ENCODE measurements at regions not wholly inside any gene's neighbourhood (a gene's known extent, or its start where the extent isn't known, plus 50 kb on each side); places are given as distances from the start of the nearest gene placed in this dataset.
"Not testable (repeated sequence)": the region's sequence is repeated elsewhere in the genome, so short reads cannot be mapped to it uniquely, and the experiment has no call there.

DNA sequence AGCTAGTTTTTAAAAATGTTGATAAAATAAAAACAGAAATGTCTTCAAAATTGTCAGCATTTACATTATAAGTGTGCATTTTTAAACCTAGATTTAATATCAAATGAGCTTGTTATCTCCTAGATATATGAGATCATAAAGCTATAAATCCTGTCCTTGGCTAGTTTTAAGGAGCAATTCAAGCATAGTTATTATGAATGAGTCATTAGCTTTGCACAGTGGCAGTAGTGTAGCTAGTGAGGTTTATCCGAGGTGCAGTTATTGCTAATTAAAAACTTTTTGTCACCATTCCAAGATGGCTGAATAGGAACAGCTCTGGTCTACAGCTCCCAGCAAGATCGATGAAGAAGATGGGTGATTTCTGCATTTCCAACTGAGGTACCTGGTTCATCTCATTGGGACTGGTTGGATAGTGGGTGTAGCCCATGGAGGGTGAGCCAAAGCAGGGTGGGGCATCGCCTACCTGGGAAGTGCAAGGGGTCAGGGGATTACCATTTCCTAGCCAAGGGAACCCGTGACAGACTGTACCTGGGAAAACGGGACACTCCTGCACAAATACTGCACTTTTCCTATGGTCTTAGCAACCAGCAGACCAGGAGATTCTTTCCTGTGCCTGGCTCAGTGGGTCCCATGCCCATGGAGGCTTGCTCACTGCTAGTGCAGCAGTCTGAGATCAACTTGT is 108.8 kb upstream of the SYNCRIP start:
- H3K4me1 Mint-ChIP-seq (ENCODE audit: unreplicated experiment) = no peaks in the 10 kb centered on the region
- H3K36me3 Mint-ChIP-seq (ENCODE audit: unreplicated experiment) = no peaks in the 10 kb centered on the region
- DNase-seq (ENCODE audit: extremely low spot score, unreplicated experiment) = no peak
- H3K4me3 Mint-ChIP-seq (ENCODE audit: unreplicated experiment) = no peak overlapping the region
- no peak overlapping the region for H3K27ac Mint-ChIP-seq (ENCODE audit: unreplicated experiment)
- peaks cover 14% of the 10 kb centered on the region for H3K27me3 Mint-ChIP-seq (ENCODE audit: unreplicated experiment)
- H3K9me3 Mint-ChIP-seq (ENCODE audit: unreplicated experiment) = no peaks in the 10 kb centered on the region
- TF ChIP-seq, protein P1, sequence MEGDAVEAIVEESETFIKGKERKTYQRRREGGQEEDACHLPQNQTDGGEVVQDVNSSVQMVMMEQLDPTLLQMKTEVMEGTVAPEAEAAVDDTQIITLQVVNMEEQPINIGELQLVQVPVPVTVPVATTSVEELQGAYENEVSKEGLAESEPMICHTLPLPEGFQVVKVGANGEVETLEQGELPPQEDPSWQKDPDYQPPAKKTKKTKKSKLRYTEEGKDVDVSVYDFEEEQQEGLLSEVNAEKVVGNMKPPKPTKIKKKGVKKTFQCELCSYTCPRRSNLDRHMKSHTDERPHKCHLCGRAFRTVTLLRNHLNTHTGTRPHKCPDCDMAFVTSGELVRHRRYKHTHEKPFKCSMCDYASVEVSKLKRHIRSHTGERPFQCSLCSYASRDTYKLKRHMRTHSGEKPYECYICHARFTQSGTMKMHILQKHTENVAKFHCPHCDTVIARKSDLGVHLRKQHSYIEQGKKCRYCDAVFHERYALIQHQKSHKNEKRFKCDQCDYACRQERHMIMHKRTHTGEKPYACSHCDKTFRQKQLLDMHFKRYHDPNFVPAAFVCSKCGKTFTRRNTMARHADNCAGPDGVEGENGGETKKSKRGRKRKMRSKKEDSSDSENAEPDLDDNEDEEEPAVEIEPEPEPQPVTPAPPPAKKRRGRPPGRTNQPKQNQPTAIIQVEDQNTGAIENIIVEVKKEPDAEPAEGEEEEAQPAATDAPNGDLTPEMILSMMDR (IDR thresholded peaks at IDR 0.05) = no peak

DNA sequence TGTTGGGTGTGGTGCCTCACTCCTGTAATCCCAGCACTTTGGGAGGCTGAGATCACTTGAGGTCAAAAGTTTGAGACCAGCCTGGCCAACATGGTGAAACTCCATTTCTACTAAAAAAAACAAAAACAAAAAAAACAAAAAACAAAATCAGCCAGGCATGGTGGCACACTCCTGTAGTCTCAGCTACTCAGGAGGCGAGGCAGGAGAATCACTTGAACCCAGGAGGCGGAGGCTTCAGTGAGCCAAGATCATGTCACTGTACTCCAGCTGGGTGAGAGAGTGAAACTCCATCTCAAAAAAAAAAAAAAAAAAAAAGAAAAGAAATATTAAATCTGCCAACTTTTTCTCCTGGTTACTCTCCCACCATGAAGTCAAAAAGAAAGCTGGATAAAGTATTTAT is 107.5 kb upstream of the SYNCRIP start:
- H3K27ac Mint-ChIP-seq (ENCODE audit: unreplicated experiment); H3K4me3 Mint-ChIP-seq (ENCODE audit: unreplicated experiment); DNase-seq (ENCODE audit: extremely low spot score, unreplicated experiment); H3K4me1 Mint-ChIP-seq (ENCODE audit: unreplicated experiment); H3K9me3 Mint-ChIP-seq (ENCODE audit: unreplicated experiment); H3K36me3 Mint-ChIP-seq (ENCODE audit: unreplicated experiment): not testable (repeated sequence)
- peaks cover 16% of the 10 kb centered on the region for H3K27me3 Mint-ChIP-seq (ENCODE audit: unreplicated experiment)

DNA sequence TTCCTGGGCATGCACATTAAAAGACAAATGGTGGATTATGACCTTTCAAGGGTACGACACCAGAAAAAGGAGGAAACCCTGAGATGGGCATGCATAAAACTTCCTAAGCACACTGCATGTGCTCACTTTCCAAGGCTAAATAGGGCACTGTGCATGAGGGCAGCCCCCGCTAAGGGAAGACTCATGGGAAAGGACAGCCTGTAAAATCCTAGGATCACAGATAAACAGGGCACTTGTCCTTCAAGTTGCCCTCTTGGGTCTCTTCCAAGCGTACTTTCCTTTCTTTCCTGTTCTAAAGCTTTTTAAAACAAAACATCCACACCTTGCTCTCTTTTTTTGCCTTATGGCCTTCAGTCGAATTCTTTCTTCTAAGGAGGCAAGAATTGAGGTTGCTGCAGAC is 106.5 kb upstream of the SYNCRIP start:
- H3K27ac Mint-ChIP-seq (ENCODE audit: unreplicated experiment) = no peak overlapping the region
- TF ChIP-seq, protein P1 (IDR thresholded peaks at IDR 0.05) = no peak
- no peaks in the 10 kb centered on the region for H3K36me3 Mint-ChIP-seq (ENCODE audit: unreplicated experiment)
- H3K4me3 Mint-ChIP-seq (ENCODE audit: unreplicated experiment) = no peak overlapping the region
- no peak for DNase-seq (ENCODE audit: extremely low spot score, unreplicated experiment)
- no peaks in the 10 kb centered on the region for H3K4me1 Mint-ChIP-seq (ENCODE audit: unreplicated experiment)
- peaks cover 16% of the 10 kb centered on the region for H3K27me3 Mint-ChIP-seq (ENCODE audit: unreplicated experiment)
- H3K9me3 Mint-ChIP-seq (ENCODE audit: unreplicated experiment) = no peaks in the 10 kb centered on the region

DNA sequence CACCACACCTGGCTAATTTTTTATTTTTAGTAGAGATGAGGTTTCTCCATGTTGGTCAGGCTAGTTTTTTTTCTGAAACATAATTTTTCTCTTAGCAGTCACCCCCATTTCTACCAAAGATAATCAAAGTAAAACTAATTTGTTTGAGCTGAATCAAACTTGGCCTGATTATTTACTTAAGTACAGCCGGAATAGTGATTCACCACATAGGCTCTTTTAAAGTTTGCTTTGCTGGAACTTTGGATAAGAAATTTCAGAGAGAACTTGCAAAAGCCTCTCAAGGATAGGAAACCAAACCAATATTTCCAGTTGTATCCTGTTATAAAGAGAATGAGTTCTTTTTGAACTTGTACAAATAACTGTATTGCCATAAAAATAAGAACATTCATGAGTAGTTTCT is 105.0 kb upstream of the SYNCRIP start:
- TF ChIP-seq, protein P1 (IDR thresholded peaks at IDR 0.05) = no peak
- Mint-ChIP-seq H3K4me1 (ENCODE audit: unreplicated experiment) (no peaks in the 10 kb centered on the region), H3K27ac (ENCODE audit: unreplicated experiment) (no peak overlapping the region), H3K4me3 (ENCODE audit: unreplicated experiment) (no peak overlapping the region), H3K36me3 (ENCODE audit: unreplicated experiment) (no peaks in the 10 kb centered on the region), H3K9me3 (ENCODE audit: unreplicated experiment) (no peaks in the 10 kb centered on the region), H3K27me3 (ENCODE audit: unreplicated experiment) (peaks cover 11% of the 10 kb centered on the region)
- DNase-seq (ENCODE audit: extremely low spot score, unreplicated experiment) = no peak

DNA sequence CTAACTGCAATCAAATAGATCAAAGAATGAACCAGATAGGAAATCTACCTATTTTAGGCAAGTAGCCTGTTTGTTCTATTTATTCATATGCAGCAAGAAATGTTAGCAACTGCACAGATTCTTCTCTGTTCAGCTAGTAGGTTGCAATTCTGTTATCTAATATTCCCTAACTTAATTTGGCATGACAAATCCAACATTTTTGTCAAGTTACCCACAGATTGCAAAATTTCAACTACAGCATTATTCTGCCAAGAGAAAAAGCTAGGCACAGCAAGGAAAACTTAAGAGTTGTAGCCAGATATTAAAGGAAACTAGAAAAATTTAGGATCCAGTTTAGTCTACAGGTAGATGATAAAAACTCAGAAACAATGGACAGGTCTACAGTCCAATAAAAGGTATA is 104.4 kb upstream of the SYNCRIP start:
- H3K27me3 Mint-ChIP-seq (ENCODE audit: unreplicated experiment) = peaks cover 8% of the 10 kb centered on the region
- TF ChIP-seq, protein P1 (IDR thresholded peaks at IDR 0.05) = no peak
- no peak overlapping the region for H3K4me3 Mint-ChIP-seq (ENCODE audit: unreplicated experiment)
- peaks cover 4% of the 10 kb centered on the region for H3K9me3 Mint-ChIP-seq (ENCODE audit: unreplicated experiment)
- DNase-seq (ENCODE audit: extremely low spot score, unreplicated experiment) = no peak
- H3K36me3 Mint-ChIP-seq (ENCODE audit: unreplicated experiment) = no peaks in the 10 kb centered on the region
- H3K27ac Mint-ChIP-seq (ENCODE audit: unreplicated experiment) = no peak overlapping the region
- no peaks in the 10 kb centered on the region for H3K4me1 Mint-ChIP-seq (ENCODE audit: unreplicated experiment)
